ENCODE measurements at regions not wholly inside any gene's neighbourhood (a gene's known extent, or its start where the extent isn't known, plus 50 kb on each side); places are given as distances from the start of the nearest gene placed in this dataset.

GRCh38 chr14:101634850-101635748, 73.8 kb downstream of the DIO3 start:
- Histone ChIP-seq H3K27ac (ENCODE audit: low read length) (no peak overlapping the region), H3K79me2 (ENCODE audit: insufficient read depth, low read length) (no peaks in the 10 kb centered on the region), H2AFZ (ENCODE audit: low read depth, low read length) (no peak overlapping the region), H4K20me1 (ENCODE audit: insufficient read depth, low read length) (no peaks in the 10 kb centered on the region), H3K9ac (ENCODE audit: low read depth, low read length) (no peak overlapping the region), H3K4me1 (ENCODE audit: insufficient read depth, low read length) (peaks cover 5% of the 10 kb centered on the region; the same call in 1 of the 2 replicates), H3K36me3 (ENCODE audit: insufficient read depth, low read length) (no peaks in the 10 kb centered on the region), H3K4me3 (ENCODE audit: low read depth in 1 of 2, low read length in 2 of 2) (no peak overlapping the region), H3K27me3 (ENCODE audit: insufficient read depth, low read length, poor library complexity) (peaks cover 19% of the 10 kb centered on the region), H3K4me2 (ENCODE audit: insufficient read depth, low read length) (no peak overlapping the region), H3K9me3 (ENCODE audit: insufficient read depth, low read length, severe bottlenecking) (no peaks in the 10 kb centered on the region)
- ATAC-seq (ENCODE audit: insufficient read depth, low read depth) (no peak), DNase-seq (no peak)
- TF ChIP-seq EZH2 (IDR thresholded peaks at IDR 0.05; ENCODE audit: borderline replicate concordance, low read depth, low read length, severe bottlenecking) (no peak), CTCF (IDR thresholded peaks at IDR 0.05; ENCODE audit: borderline replicate concordance, extremely low read depth, low read length, poor library complexity, severe bottlenecking) (no peak)

DNA sequence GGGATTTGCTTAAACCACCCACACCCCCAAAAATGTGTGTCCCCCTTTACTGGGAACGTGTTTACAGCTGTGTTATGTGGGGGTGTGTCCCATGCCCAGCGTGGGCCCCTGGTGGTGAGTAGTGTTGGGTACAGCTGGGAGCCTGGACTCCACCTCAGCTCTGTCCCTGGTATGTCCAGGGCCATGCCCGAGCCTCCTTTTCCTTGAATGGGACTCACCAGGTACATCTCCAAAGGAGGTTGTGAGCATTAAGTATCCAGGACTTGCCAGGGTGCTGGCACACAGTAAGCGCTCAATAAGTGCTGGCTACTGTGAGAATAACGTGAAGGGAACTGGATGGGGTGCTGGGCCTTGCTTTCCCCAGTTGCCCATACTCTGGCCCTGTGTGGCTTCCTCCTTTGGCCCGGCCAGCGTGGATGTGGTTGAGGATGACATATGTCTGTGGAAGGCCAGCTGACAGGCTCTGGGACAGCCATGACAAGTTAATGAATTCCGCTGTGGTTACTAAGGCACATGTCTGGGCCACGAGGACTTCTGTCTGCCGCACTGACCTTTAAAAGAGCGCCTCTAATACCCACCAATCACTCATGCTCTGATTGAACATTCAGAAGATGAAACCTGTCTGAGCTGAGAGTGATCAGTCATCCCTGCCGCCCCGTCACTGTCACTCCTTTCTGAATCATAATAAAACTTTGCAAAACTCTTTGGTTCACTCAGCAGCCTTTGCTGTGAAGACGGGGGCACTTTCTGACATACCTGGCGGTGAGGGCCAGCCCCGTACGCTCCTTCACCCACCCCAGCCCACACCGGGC, 74.7 kb downstream of the DIO3 start:
- Histone ChIP-seq H3K79me2 (ENCODE audit: insufficient read depth, low read length) (no peaks in the 10 kb centered on the region), H2AFZ (ENCODE audit: low read depth, low read length) (no peak overlapping the region), H3K4me2 (ENCODE audit: insufficient read depth, low read length) (no peak overlapping the region), H3K9ac (ENCODE audit: low read depth, low read length) (no peak overlapping the region), H4K20me1 (ENCODE audit: insufficient read depth, low read length) (no peaks in the 10 kb centered on the region), H3K27me3 (ENCODE audit: insufficient read depth, low read length, poor library complexity) (peaks cover 24% of the 10 kb centered on the region), H3K9me3 (ENCODE audit: insufficient read depth, low read length, severe bottlenecking) (no peaks in the 10 kb centered on the region), H3K4me1 (ENCODE audit: insufficient read depth, low read length) (peaks cover 5% of the 10 kb centered on the region; the same call in 1 of the 2 replicates), H3K27ac (ENCODE audit: low read length) (no peak overlapping the region), H3K36me3 (ENCODE audit: insufficient read depth, low read length) (no peaks in the 10 kb centered on the region), H3K4me3 (ENCODE audit: low read depth in 1 of 2, low read length in 2 of 2) (no peak overlapping the region)
- TF ChIP-seq EZH2 (IDR thresholded peaks at IDR 0.05; ENCODE audit: borderline replicate concordance, low read depth, low read length, severe bottlenecking), result no peak
- TF ChIP-seq CTCF (IDR thresholded peaks at IDR 0.05; ENCODE audit: borderline replicate concordance, extremely low read depth, low read length, poor library complexity, severe bottlenecking), result no peak
- DNase-seq (no peak), ATAC-seq (ENCODE audit: insufficient read depth, low read depth) (no peak)

GRCh38 chr14:101639241-101639833, 78.0 kb downstream of the DIO3 start:
- ATAC-seq (ENCODE audit: insufficient read depth, low read depth), result no peak
- TF ChIP-seq EZH2 (IDR thresholded peaks at IDR 0.05; ENCODE audit: borderline replicate concordance, low read depth, low read length, severe bottlenecking), result no peak
- no peak for TF ChIP-seq CTCF (IDR thresholded peaks at IDR 0.05; ENCODE audit: borderline replicate concordance, extremely low read depth, low read length, poor library complexity, severe bottlenecking)

More at GRCh38 chr14:101639241-101639833, 78.0 kb downstream of the DIO3 start:
- Histone ChIP-seq H3K36me3 (ENCODE audit: insufficient read depth, low read length) (no peaks in the 10 kb centered on the region), H3K4me2 (ENCODE audit: insufficient read depth, low read length) (no peak overlapping the region), H3K27me3 (ENCODE audit: insufficient read depth, low read length, poor library complexity) (peaks cover 29% of the 10 kb centered on the region), H4K20me1 (ENCODE audit: insufficient read depth, low read length) (no peaks in the 10 kb centered on the region), H3K79me2 (ENCODE audit: insufficient read depth, low read length) (no peaks in the 10 kb centered on the region), H3K9ac (ENCODE audit: low read depth, low read length) (no peak overlapping the region), H3K27ac (ENCODE audit: low read length) (no peak overlapping the region), H3K4me3 (ENCODE audit: low read depth in 1 of 2, low read length in 2 of 2) (no peak overlapping the region), H2AFZ (ENCODE audit: low read depth, low read length) (no peak overlapping the region), H3K4me1 (ENCODE audit: insufficient read depth, low read length) (peaks cover 3% of the 10 kb centered on the region; the same call in 1 of the 2 replicates), H3K9me3 (ENCODE audit: insufficient read depth, low read length, severe bottlenecking) (no peaks in the 10 kb centered on the region)
- DNase-seq, result no peak

All from DND-41 (cell line).